ENCODE measurements at regions not wholly inside any gene's neighbourhood (a gene's known extent, or its start where the extent isn't known, plus 50 kb on each side); places are given as distances from the start of the nearest gene placed in this dataset.

DNA sequence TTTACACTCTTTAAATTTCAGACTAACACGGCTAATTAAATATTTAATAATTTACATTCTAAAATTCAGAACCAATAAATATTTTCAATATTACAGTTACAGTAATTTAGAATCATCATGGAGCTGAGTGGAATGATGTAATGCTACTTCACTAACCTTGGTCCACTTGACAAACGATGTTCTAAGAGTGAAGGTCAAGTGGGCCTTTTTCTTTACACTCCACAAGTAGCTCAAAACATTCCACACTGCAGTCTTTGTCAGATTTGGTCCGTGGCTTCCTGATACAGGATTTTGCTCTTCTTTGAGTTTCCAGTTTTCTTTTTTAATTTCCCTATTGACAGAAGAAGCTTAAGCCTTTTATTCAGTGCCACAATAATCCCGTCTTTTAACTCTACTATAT, 164.6 kb upstream of the NRIP1 start:
- TF ChIP-seq, protein P1, sequence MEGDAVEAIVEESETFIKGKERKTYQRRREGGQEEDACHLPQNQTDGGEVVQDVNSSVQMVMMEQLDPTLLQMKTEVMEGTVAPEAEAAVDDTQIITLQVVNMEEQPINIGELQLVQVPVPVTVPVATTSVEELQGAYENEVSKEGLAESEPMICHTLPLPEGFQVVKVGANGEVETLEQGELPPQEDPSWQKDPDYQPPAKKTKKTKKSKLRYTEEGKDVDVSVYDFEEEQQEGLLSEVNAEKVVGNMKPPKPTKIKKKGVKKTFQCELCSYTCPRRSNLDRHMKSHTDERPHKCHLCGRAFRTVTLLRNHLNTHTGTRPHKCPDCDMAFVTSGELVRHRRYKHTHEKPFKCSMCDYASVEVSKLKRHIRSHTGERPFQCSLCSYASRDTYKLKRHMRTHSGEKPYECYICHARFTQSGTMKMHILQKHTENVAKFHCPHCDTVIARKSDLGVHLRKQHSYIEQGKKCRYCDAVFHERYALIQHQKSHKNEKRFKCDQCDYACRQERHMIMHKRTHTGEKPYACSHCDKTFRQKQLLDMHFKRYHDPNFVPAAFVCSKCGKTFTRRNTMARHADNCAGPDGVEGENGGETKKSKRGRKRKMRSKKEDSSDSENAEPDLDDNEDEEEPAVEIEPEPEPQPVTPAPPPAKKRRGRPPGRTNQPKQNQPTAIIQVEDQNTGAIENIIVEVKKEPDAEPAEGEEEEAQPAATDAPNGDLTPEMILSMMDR (conservative IDR thresholded peaks at IDR 0.05; ENCODE audit: low read depth in 2 of 2) = no peak
- TF ChIP-seq EZH2 (IDR thresholded peaks at IDR 0.05; ENCODE audit: low read depth, unreplicated experiment) (no peak), POLR2AphosphoS5 (IDR thresholded peaks at IDR 0.05; ENCODE audit: low read depth) (no peak), CREB1 (CRISPR knock-in tag; IDR thresholded peaks at IDR 0.05; ENCODE audit: low read depth) (no peak), REST (IDR thresholded peaks at IDR 0.05; ENCODE audit: unreplicated experiment) (no peak), EZH2phosphoT487 (IDR thresholded peaks at IDR 0.05; ENCODE audit: unreplicated experiment) (no peak)

Measured in GM23338 (cell line).